OCI-LY7 (cell line): ENCODE measurements at regions not wholly inside any gene's neighbourhood (a gene's known extent, or its start where the extent isn't known, plus 50 kb on each side); places are given as distances from the start of the nearest gene placed in this dataset.

ENCODE experiments used
- EZH2phosphoT487 ChIP-seq: fragments of 200-600 bp; sonication (generic); IDR thresholded peaks from 2 replicates; pipeline ENCODE4 v1.6.1; 2018; ENCODE audit warnings: low read depth, borderline replicate concordance, mild to moderate bottlenecking, mixed run types, antibody characterized with exemption, low read length, moderate library complexity, mixed read lengths
- TF ChIP-seq, protein P1 (sequence below): fragments of 200-600 bp; sonication (generic); conservative IDR thresholded peaks from 2 replicates; pipeline ENCODE4 v1.5.1; 2014; ENCODE audit warnings: mild to moderate bottlenecking, antibody characterized with exemption, low read length, moderate library complexity, mixed read lengths

DNA sequence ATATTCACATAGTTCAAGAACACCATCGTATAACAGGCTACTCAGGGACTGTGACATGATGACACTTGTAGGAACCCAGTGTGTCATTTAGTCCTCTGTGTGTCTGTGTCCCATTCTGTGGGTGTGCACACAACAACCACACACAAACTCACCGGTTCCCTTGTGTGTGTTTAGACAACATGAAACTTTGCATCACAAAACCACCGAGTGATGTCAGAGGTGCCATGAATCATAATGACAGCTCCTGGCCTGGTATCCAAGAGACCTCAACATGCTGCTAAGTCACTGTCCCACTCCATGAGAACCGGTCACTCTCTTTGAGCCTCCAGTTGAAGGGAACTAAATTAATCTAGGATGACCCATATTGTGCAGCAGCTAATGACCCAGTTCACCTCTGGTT, 421.3 kb downstream of the PREX1 start:
- TF ChIP-seq, protein P1, sequence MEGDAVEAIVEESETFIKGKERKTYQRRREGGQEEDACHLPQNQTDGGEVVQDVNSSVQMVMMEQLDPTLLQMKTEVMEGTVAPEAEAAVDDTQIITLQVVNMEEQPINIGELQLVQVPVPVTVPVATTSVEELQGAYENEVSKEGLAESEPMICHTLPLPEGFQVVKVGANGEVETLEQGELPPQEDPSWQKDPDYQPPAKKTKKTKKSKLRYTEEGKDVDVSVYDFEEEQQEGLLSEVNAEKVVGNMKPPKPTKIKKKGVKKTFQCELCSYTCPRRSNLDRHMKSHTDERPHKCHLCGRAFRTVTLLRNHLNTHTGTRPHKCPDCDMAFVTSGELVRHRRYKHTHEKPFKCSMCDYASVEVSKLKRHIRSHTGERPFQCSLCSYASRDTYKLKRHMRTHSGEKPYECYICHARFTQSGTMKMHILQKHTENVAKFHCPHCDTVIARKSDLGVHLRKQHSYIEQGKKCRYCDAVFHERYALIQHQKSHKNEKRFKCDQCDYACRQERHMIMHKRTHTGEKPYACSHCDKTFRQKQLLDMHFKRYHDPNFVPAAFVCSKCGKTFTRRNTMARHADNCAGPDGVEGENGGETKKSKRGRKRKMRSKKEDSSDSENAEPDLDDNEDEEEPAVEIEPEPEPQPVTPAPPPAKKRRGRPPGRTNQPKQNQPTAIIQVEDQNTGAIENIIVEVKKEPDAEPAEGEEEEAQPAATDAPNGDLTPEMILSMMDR, result no peak
- no peak for TF ChIP-seq EZH2phosphoT487
